Caco-2 (cell line): ENCODE measurements at regions not wholly inside any gene's neighbourhood (a gene's known extent, or its start where the extent isn't known, plus 50 kb on each side); places are given as distances from the start of the nearest gene placed in this dataset.
"Not testable (repeated sequence)": the region's sequence is repeated elsewhere in the genome, so short reads cannot be mapped to it uniquely, and the experiment has no call there.

ENCODE experiments used
- BruUV-seq: library from RNA; stranded (reverse); fragments of 400-500 nt; replicated peaks from 2 replicates; lab custom pipeline; 2021; lab: Mats Ljungman, UMichigan
- CTCF ChIA-PET: fragments of 300-600 bp; sonication (Branson Sonifier 250); formaldehyde crosslinking; loops from one replicate; lab custom pipeline; 2022; ENCODE audit warnings: antibody characterized with exemption; lab: Charles Lee
- POLR2A ChIA-PET: fragments of 300-600 bp; sonication (Branson Sonifier 250); formaldehyde crosslinking; loops from one replicate; lab custom pipeline; 2022; ENCODE audit warnings: antibody characterized with exemption; lab: Charles Lee
- DNase-seq, 2 experiments: peaks; one replicate each; pipeline versions ENCODE4 v3.0.0 to v3.0.0-alpha.2; 2020 to 2022
- H3K27me3 ChIP-seq: replicated peaks from 2 replicates; pipeline ENCODE4 v1.6.0; 2011; ENCODE audit warnings: low read length; ENCODE audit not compliant: control insufficient read depth, insufficient read depth
- H3K36me3 ChIP-seq: 2 replicates; pipeline ENCODE4 v1.5.1; 2011; ENCODE audit warnings: low read length; ENCODE audit not compliant: control insufficient read depth, insufficient read depth
- H3K4me1 ChIP-seq: fragments of 250-450 bp; sonication (Bioruptor Pico); 2 replicates; pipeline ENCODE4 v1.5.1; 2020; ENCODE audit warnings: mild to moderate bottlenecking
- H3K4me3 ChIP-seq: 2 replicates; pipeline ENCODE4 v1.5.1; 2011; ENCODE audit warnings: low read depth, mild to moderate bottlenecking, control low read depth, low read length
- H3K9me3 ChIP-seq: fragments of 250-450 bp; sonication (Bioruptor Pico); 2 replicates; pipeline ENCODE4 v1.5.1; 2020; ENCODE audit warnings: mild to moderate bottlenecking, moderate library complexity
- H3K27ac Mint-ChIP-seq: one replicate; pipeline ENCODE4 v1.8.0; 2022; ENCODE audit warnings: mixed read lengths; ENCODE audit not compliant: unreplicated experiment
- H3K27me3 Mint-ChIP-seq: one replicate; pipeline ENCODE4 v1.8.0; 2022; ENCODE audit warnings: mixed read lengths; ENCODE audit not compliant: insufficient read depth, unreplicated experiment
- H3K36me3 Mint-ChIP-seq: one replicate; pipeline ENCODE4 v1.8.0; 2022; ENCODE audit warnings: mild to moderate bottlenecking, mixed read lengths; ENCODE audit not compliant: insufficient read depth, unreplicated experiment
- H3K4me1 Mint-ChIP-seq: one replicate; pipeline ENCODE4 v1.8.0; 2022; ENCODE audit warnings: low read depth, mixed read lengths; ENCODE audit not compliant: unreplicated experiment
- H3K4me3 Mint-ChIP-seq: one replicate; pipeline ENCODE4 v1.8.0; 2022; ENCODE audit warnings: mild to moderate bottlenecking, moderate library complexity, mixed read lengths; ENCODE audit not compliant: unreplicated experiment
- H3K9me3 Mint-ChIP-seq: one replicate; pipeline ENCODE4 v1.8.0; 2022; ENCODE audit warnings: mixed read lengths; ENCODE audit not compliant: unreplicated experiment
- CTCF ChIP-seq, 2 experiments: fragments of 200-600 bp in 1 of 2; IDR thresholded peaks; 1 replicate in 1 of 2; 2 replicates in 1 of 2; pipeline versions ENCODE4 v1.5.1 to v1.8.0; 2011 to 2022; ENCODE audit warnings: antibody characterized with exemption in 1 of 2, control low read depth in 1 of 2, inconsistent platforms in 1 of 2, low read depth in 1 of 2, low read length in 1 of 2, mild to moderate bottlenecking in 1 of 2, moderate library complexity in 1 of 2; ENCODE audit not compliant: insufficient read depth in 1 of 2, severe bottlenecking in 1 of 2, unreplicated experiment in 1 of 2
- intact Hi-C: fragments of 100-400 bp; cut with micrococcal nuclease; formaldehyde crosslinking; loops from one replicate; pipeline ENCODE4 v1.10.0; 2022; ENCODE audit not compliant: unreplicated experiment

- no peaks in the 10 kb centered on the region for H3K4me1 Mint-ChIP-seq
- no peak for DNase-seq
- Histone ChIP-seq H3K4me3 (no peak overlapping the region), H3K9me3 (no peaks in the 10 kb centered on the region), H3K36me3 (no peaks in the 10 kb centered on the region), H3K4me1 (no peaks in the 10 kb centered on the region), H3K27me3 (no peaks in the 10 kb centered on the region)
- H3K27ac Mint-ChIP-seq, result no peak overlapping the region
- no peaks in the 10 kb centered on the region for H3K36me3 Mint-ChIP-seq
- no peak for TF ChIP-seq CTCF (IDR thresholded peaks at IDR 0.05; ENCODE audit: insufficient read depth in 1 of 2, low read depth in 1 of 2, low read length in 1 of 2, severe bottlenecking in 1 of 2, unreplicated experiment in 1 of 2)
- CTCF ChIA-PET, result no interaction called here
- no peak overlapping the region for H3K4me3 Mint-ChIP-seq
- BruUV-seq, result no TSS peak
- H3K9me3 Mint-ChIP-seq, result no peaks in the 10 kb centered on the region
- intact Hi-C loops, result no loop called here
- no peaks in the 10 kb centered on the region for H3K27me3 Mint-ChIP-seq
- POLR2A ChIA-PET, result no interaction called here
Observed at GRCh38 chr2:126117886-126118285, 538.1 kb upstream of the GYPC start.

DNA sequence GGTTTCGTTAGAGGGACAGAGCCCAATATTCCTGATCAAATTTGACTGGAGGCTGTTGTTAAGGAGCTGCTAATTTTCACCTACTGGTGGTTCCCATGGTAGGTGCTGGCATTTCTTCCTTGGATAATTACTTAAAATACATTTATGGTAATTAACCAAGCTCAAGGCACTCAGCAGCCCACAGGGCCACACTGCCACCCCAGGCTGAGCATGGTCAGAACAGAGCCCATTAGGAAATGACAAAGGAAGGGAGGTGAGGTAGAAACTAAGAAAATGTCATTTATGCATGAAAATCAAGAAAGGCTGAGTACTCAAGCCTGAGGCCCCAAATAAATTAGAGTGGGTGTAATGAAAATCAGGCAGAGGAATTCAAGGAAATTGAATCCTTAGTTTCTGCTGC, 510.2 kb upstream of the GYPC start:
- POLR2A ChIA-PET, result no interaction called here
- Histone ChIP-seq H3K9me3 (no peaks in the 10 kb centered on the region), H3K27me3 (no peaks in the 10 kb centered on the region), H3K36me3 (no peaks in the 10 kb centered on the region), H3K4me3 (no peak overlapping the region), H3K4me1 (no peaks in the 10 kb centered on the region)
- no peaks in the 10 kb centered on the region for H3K27me3 Mint-ChIP-seq
- no peak overlapping the region for H3K4me3 Mint-ChIP-seq
- H3K4me1 Mint-ChIP-seq, result no peaks in the 10 kb centered on the region
- CTCF ChIA-PET, result no interaction called here
- no peak for DNase-seq
- H3K27ac Mint-ChIP-seq, result no peak overlapping the region
- H3K36me3 Mint-ChIP-seq, result no peaks in the 10 kb centered on the region
- no peak for TF ChIP-seq CTCF (IDR thresholded peaks at IDR 0.05; ENCODE audit: insufficient read depth in 1 of 2, low read depth in 1 of 2, low read length in 1 of 2, severe bottlenecking in 1 of 2, unreplicated experiment in 1 of 2)
- BruUV-seq, result no TSS peak
- H3K9me3 Mint-ChIP-seq, result no peaks in the 10 kb centered on the region
- intact Hi-C loops, result no loop called here

DNA sequence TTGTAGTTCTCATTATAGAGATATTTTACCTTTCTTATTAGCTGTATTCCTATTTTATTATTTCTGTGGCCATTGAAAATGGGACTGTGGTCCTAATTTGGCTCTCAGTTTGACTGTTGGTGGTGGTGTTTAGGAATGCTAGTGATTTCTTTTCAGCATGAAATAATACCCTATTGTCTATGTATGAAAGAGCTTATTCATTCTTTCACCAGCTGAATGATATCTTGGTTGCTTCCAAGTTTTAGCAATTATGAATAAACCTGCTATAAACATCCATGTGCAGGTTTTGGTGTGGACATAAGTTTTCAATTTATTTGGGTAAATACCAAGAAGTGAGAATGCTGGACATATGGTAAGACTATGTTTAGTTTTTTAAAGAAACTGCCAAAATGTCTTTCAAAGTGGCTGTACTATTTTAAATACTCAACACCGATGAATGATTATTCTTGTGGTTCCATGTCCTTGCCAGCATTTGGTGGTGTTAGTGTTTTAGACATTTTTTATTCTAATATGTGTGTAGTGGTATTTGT, 501.6 kb upstream of the GYPC start:
- no peaks in the 10 kb centered on the region for H3K27me3 ChIP-seq
- H3K36me3 Mint-ChIP-seq, result no peaks in the 10 kb centered on the region
- no peak for DNase-seq
- POLR2A ChIA-PET, result no interaction called here
- no peak for TF ChIP-seq CTCF (IDR thresholded peaks at IDR 0.05; ENCODE audit: insufficient read depth in 1 of 2, low read depth in 1 of 2, low read length in 1 of 2, severe bottlenecking in 1 of 2, unreplicated experiment in 1 of 2)
- H3K36me3 ChIP-seq, result no peaks in the 10 kb centered on the region
- no peaks in the 10 kb centered on the region for H3K4me1 Mint-ChIP-seq
- H3K4me3 Mint-ChIP-seq, result no peak overlapping the region
- no peak overlapping the region for H3K27ac Mint-ChIP-seq
- intact Hi-C loops, result no loop called here
- no peaks in the 10 kb centered on the region for H3K4me1 ChIP-seq
- no peak overlapping the region for H3K4me3 ChIP-seq
- H3K27me3 Mint-ChIP-seq, result no peaks in the 10 kb centered on the region
- no TSS peak for BruUV-seq
- peaks cover 42% of the 10 kb centered on the region for H3K9me3 Mint-ChIP-seq
- no peaks in the 10 kb centered on the region for H3K9me3 ChIP-seq
- CTCF ChIA-PET, result interaction anchor here (0.5 kb wide), 1 partner anchor 508 kb away, joined by 3 read pairs; no protein-coding TSS in a partner anchor

- H3K27ac Mint-ChIP-seq, H3K4me3 Mint-ChIP-seq, H3K36me3 Mint-ChIP-seq, intact Hi-C loops, BruUV-seq, H3K4me1 ChIP-seq, H3K27me3 ChIP-seq, CTCF ChIA-PET, POLR2A ChIA-PET, H3K4me3 ChIP-seq, H3K4me1 Mint-ChIP-seq, H3K36me3 ChIP-seq, H3K9me3 ChIP-seq, H3K27me3 Mint-ChIP-seq: not testable (repeated sequence)
- peak in 1 of 2 experiments; percentile 5 for DNase-seq
- peaks cover 24% of the 10 kb centered on the region for H3K9me3 Mint-ChIP-seq
Observed at GRCh38 chr2:126160950-126161349, 495.0 kb upstream of the GYPC start.
